Panc1 (cell line): ENCODE measurements at regions not wholly inside any gene's neighbourhood (a gene's known extent, or its start where the extent isn't known, plus 50 kb on each side); places are given as distances from the start of the nearest gene placed in this dataset.

Source experiments
- ATAC-seq: fragments of 200-7000 bp; cut with Tn5 transposase; 2 replicates; pipeline ENCODE4 v1.9.1; 2020; ENCODE audit warnings: mild to moderate bottlenecking, moderate library complexity
- BruUV-seq: library from RNA; stranded (reverse); fragments of 400-500 nt; replicated peaks from 2 replicates; lab custom pipeline; 2021; lab: Mats Ljungman, UMichigan
- CTCF ChIA-PET: fragments of 300-600 bp; sonication (Branson Sonifier 250); formaldehyde crosslinking; loops from one replicate; lab custom pipeline; 2022; ENCODE audit warnings: antibody characterized with exemption; lab: Charles Lee
- POLR2A ChIA-PET: fragments of 300-600 bp; sonication (Branson Sonifier 250); formaldehyde crosslinking; loops from one replicate; lab custom pipeline; 2022; ENCODE audit warnings: antibody characterized with exemption; lab: Charles Lee
- DNase-seq: peaks from one replicate; pipeline ENCODE4 v3.0.0-alpha.2; 2010; ENCODE audit warnings: low read depth, low spot score
- H3K27ac ChIP-seq: 2 replicates; pipeline ENCODE4 v1.5.1; 2011; ENCODE audit warnings: mild to moderate bottlenecking, low read length, inconsistent platforms
- H3K27me3 ChIP-seq: fragments of 200-500 bp; sonication (Bioruptor generic); 2 replicates; pipeline ENCODE4 v1.6.0; 2014; ENCODE audit warnings: low read length, inconsistent platforms; ENCODE audit not compliant: control insufficient read depth, insufficient read depth
- H3K36me3 ChIP-seq: fragments of 200-500 bp; sonication (Bioruptor generic); 2 replicates; pipeline ENCODE4 v1.5.1; 2014; ENCODE audit warnings: inconsistent platforms, mild to moderate bottlenecking, low read length, moderate library complexity; ENCODE audit not compliant: control insufficient read depth, insufficient read depth
- H3K4me1 ChIP-seq: 2 replicates; pipeline ENCODE4 v1.5.1; 2011; ENCODE audit warnings: inconsistent platforms, mild to moderate bottlenecking, low read length, moderate library complexity; ENCODE audit not compliant: control insufficient read depth, insufficient read depth
- H3K4me3 ChIP-seq, 2 experiments: 2 replicates each; pipeline ENCODE4 v1.5.1; 2011 to 2012; ENCODE audit warnings: low read depth in 2 of 2, low read length in 2 of 2, mild to moderate bottlenecking in 2 of 2, inconsistent platforms in 1 of 2, moderate library complexity in 1 of 2
- H3K9me3 ChIP-seq: fragments of 200-500 bp; sonication (Bioruptor generic); 2 replicates; pipeline ENCODE4 v1.5.1; 2014; ENCODE audit warnings: low read depth, mild to moderate bottlenecking, inconsistent platforms, low read length, moderate library complexity; ENCODE audit not compliant: control insufficient read depth, insufficient read depth
- POLR2AphosphoS5 ChIP-seq: IDR thresholded peaks from 2 replicates; pipeline ENCODE4 v1.6.1; 2012; ENCODE audit warnings: mild to moderate bottlenecking, low read depth, low read length, moderate library complexity
- SIN3A ChIP-seq: IDR thresholded peaks from 2 replicates; pipeline ENCODE4 v1.6.1; 2012; ENCODE audit warnings: low read depth, mild to moderate bottlenecking, low read length, moderate library complexity, borderline replicate concordance; ENCODE audit not compliant: insufficient read depth
- TCF7L2 ChIP-seq: IDR thresholded peaks from 2 replicates; pipeline ENCODE4 v1.6.1; 2011; ENCODE audit warnings: mild to moderate bottlenecking, low read depth, low read length, inconsistent platforms
- in situ Hi-C: cut with HindIII; loops from 2 replicates; pipeline ENCODE4 v1.10.0; 2016; ENCODE audit warnings: low sequenced_read_pairs, low pct_unique_long_range_greater_than_20kb
- intact Hi-C: fragments of 100-400 bp; cut with micrococcal nuclease; formaldehyde crosslinking; loops from one replicate; pipeline ENCODE4 v1.10.0; 2022; ENCODE audit not compliant: unreplicated experiment
- TF ChIP-seq, protein P1 (sequence below): fragments of 450-650 bp; IDR thresholded peaks from 2 replicates; pipeline ENCODE4 v1.5.1; 2017; ENCODE audit warnings: mild to moderate bottlenecking
- TF ChIP-seq, protein P2 (sequence below), 2 experiments: IDR thresholded peaks; 2 replicates each; pipeline ENCODE4 v1.6.1; 2011 to 2012; ENCODE audit warnings: low read depth in 2 of 2, control low read depth in 1 of 2, low read length in 1 of 2, mild to moderate bottlenecking in 1 of 2, moderate library complexity in 1 of 2; ENCODE audit not compliant: insufficient read depth in 1 of 2

DNA sequence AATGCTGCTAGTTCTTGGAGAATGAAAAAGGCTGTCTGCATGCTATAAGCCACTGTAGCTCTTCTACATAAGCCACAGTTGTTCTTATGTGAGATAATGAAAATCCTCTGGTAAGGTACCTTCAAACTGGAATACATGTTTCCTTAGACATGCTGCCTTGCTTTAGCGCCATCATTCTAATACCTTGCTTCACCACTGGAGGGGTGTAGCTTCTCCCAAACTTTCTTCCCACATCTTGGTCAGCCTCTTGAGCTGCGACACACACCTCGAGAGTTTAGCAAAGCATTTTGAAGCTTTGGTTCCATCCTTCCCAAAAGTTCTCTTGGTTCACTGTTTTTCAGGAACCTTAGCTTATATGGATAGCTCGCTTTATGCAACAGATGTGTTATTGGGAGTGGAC lies 69.5 kb downstream of the NKX2-1 start:
- ATAC-seq = no peak
- no peaks in the 10 kb centered on the region for H3K4me1 ChIP-seq
- intact Hi-C loops = no loop called here
- no peaks in the 10 kb centered on the region for H3K27me3 ChIP-seq
- ChIA-PET POLR2A (no interaction called here), CTCF (interaction anchor here (0.6 kb wide), 1 partner anchor 103 kb away, joined by 3 read pairs; no protein-coding TSS in a partner anchor)
- H3K27ac ChIP-seq = no peak overlapping the region
- no TSS peak for BruUV-seq
- TF ChIP-seq, protein P1, sequence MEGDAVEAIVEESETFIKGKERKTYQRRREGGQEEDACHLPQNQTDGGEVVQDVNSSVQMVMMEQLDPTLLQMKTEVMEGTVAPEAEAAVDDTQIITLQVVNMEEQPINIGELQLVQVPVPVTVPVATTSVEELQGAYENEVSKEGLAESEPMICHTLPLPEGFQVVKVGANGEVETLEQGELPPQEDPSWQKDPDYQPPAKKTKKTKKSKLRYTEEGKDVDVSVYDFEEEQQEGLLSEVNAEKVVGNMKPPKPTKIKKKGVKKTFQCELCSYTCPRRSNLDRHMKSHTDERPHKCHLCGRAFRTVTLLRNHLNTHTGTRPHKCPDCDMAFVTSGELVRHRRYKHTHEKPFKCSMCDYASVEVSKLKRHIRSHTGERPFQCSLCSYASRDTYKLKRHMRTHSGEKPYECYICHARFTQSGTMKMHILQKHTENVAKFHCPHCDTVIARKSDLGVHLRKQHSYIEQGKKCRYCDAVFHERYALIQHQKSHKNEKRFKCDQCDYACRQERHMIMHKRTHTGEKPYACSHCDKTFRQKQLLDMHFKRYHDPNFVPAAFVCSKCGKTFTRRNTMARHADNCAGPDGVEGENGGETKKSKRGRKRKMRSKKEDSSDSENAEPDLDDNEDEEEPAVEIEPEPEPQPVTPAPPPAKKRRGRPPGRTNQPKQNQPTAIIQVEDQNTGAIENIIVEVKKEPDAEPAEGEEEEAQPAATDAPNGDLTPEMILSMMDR = 0 out of 2 replicates have a peak, but pooled peaks have one; percentile 11
- no peak for TF ChIP-seq TCF7L2
- H3K4me3 ChIP-seq = no peak overlapping the region
- in situ Hi-C loops = no loop called here
- H3K36me3 ChIP-seq = no peaks in the 10 kb centered on the region
- H3K9me3 ChIP-seq = no peaks in the 10 kb centered on the region
- DNase-seq = no peak

GRCh38 chr14:36449903-36450302 lies 70.1 kb downstream of the NKX2-1 start:
- in situ Hi-C loops (no loop called here), intact Hi-C loops (no loop called here)
- TF ChIP-seq TCF7L2 (no peak), POLR2AphosphoS5 (no peak), SIN3A (no peak)
- TF ChIP-seq, protein P2, sequence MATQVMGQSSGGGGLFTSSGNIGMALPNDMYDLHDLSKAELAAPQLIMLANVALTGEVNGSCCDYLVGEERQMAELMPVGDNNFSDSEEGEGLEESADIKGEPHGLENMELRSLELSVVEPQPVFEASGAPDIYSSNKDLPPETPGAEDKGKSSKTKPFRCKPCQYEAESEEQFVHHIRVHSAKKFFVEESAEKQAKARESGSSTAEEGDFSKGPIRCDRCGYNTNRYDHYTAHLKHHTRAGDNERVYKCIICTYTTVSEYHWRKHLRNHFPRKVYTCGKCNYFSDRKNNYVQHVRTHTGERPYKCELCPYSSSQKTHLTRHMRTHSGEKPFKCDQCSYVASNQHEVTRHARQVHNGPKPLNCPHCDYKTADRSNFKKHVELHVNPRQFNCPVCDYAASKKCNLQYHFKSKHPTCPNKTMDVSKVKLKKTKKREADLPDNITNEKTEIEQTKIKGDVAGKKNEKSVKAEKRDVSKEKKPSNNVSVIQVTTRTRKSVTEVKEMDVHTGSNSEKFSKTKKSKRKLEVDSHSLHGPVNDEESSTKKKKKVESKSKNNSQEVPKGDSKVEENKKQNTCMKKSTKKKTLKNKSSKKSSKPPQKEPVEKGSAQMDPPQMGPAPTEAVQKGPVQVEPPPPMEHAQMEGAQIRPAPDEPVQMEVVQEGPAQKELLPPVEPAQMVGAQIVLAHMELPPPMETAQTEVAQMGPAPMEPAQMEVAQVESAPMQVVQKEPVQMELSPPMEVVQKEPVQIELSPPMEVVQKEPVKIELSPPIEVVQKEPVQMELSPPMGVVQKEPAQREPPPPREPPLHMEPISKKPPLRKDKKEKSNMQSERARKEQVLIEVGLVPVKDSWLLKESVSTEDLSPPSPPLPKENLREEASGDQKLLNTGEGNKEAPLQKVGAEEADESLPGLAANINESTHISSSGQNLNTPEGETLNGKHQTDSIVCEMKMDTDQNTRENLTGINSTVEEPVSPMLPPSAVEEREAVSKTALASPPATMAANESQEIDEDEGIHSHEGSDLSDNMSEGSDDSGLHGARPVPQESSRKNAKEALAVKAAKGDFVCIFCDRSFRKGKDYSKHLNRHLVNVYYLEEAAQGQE (IDR thresholded peaks at IDR 0.05; ENCODE audit: insufficient read depth in 1 of 2, low read depth in 2 of 2, low read length in 1 of 2) = no peak
- TF ChIP-seq, protein P1 = no peak
- no peak overlapping the region for H3K4me3 ChIP-seq
- BruUV-seq = no TSS peak
- H3K27me3 ChIP-seq = no peaks in the 10 kb centered on the region
- no peaks in the 10 kb centered on the region for H3K4me1 ChIP-seq
- H3K27ac ChIP-seq = no peak overlapping the region
- ChIA-PET CTCF (interaction anchor here (0.6 kb wide), 1 partner anchor 536 kb away, joined by 3 read pairs; no protein-coding TSS in a partner anchor), POLR2A (no interaction called here)
- DNase-seq = no peak
- no peaks in the 10 kb centered on the region for H3K9me3 ChIP-seq
- ATAC-seq = no peak
- H3K36me3 ChIP-seq = no peaks in the 10 kb centered on the region
